ENCODE measurements at regions not wholly inside any gene's neighbourhood (a gene's known extent, or its start where the extent isn't known, plus 50 kb on each side); places are given as distances from the start of the nearest gene placed in this dataset.

DNA sequence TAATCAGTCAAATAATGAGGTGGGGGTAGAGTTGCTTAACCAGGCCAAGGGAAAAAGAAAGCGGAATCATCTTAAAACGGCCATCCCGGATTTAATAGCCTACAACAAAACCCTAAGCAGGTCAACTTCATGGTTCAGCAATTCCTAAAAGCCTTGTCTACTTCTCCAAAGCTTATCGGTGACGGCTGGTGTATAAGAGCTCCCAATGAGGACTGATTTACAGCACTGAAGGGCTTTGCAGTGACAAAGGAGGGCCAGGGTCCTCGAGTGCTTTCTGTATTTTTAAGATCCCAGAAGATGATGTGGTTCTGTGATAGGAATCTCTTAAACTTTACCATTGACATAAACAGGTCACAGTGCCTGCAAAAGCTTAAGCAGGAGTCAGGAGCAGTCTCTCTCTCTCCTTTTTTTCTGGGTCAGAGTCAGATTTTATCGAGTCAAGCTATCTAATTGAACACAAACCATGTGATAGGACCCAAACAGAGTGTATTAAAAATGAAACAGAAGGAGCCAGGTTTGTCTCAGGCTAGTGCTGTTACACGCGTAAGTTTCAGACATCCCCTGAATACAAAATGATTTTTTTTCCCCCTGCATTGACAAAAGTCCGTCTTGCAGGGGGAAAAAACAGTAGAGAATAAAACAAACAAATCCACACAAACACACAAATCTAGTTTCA, 663.6 kb upstream of the ZNF608 start:
- no peaks in the 10 kb centered on the region for H3K27me3 ChIP-seq (ENCODE audit: control insufficient read depth in 2 of 2, insufficient read depth in 2 of 2, low read length in 2 of 2)
- TF ChIP-seq EZH2 (IDR thresholded peaks at IDR 0.05; ENCODE audit: borderline replicate concordance, low read depth, low read length, severe bottlenecking) (no peak), POLR2AphosphoS5 (IDR thresholded peaks at IDR 0.05; ENCODE audit: insufficient read depth, low read depth, low read length) (no peak), FOS (IDR thresholded peaks at IDR 0.05; ENCODE audit: borderline replicate concordance, insufficient read depth, low read length) (no peak), POLR2A (IDR thresholded peaks at IDR 0.05; ENCODE audit: low read depth, low read length) (no peak), MYC (IDR thresholded peaks at IDR 0.05; ENCODE audit: low read depth, low read length) (no peak), JUN (IDR thresholded peaks at IDR 0.05; ENCODE audit: borderline replicate concordance, insufficient read depth, insufficient read length, low read depth) (no peak), GATA2 (IDR thresholded peaks at IDR 0.05; ENCODE audit: insufficient read depth, insufficient read length, low read depth, low read length) (no peak)
- TF ChIP-seq, protein P1, sequence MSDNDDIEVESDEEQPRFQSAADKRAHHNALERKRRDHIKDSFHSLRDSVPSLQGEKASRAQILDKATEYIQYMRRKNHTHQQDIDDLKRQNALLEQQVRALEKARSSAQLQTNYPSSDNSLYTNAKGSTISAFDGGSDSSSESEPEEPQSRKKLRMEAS (IDR thresholded peaks at IDR 0.05; ENCODE audit: insufficient read depth, insufficient read length): no peak
- TF ChIP-seq, protein P2, sequence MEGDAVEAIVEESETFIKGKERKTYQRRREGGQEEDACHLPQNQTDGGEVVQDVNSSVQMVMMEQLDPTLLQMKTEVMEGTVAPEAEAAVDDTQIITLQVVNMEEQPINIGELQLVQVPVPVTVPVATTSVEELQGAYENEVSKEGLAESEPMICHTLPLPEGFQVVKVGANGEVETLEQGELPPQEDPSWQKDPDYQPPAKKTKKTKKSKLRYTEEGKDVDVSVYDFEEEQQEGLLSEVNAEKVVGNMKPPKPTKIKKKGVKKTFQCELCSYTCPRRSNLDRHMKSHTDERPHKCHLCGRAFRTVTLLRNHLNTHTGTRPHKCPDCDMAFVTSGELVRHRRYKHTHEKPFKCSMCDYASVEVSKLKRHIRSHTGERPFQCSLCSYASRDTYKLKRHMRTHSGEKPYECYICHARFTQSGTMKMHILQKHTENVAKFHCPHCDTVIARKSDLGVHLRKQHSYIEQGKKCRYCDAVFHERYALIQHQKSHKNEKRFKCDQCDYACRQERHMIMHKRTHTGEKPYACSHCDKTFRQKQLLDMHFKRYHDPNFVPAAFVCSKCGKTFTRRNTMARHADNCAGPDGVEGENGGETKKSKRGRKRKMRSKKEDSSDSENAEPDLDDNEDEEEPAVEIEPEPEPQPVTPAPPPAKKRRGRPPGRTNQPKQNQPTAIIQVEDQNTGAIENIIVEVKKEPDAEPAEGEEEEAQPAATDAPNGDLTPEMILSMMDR (IDR thresholded peaks at IDR 0.05; ENCODE audit: extremely low read depth in 1 of 2, insufficient read depth in 1 of 2, low read depth in 1 of 2, low read length in 2 of 2): no peak
- intact Hi-C loops (cut with micrococcal nuclease): loop anchor here (1.0 to 5.0 kb wide), 12 partner anchors 74 to 1528 kb away; no protein-coding TSS in a partner anchor
- dilution Hi-C loops (cut with MboI; ENCODE audit: extremely low pct_ligation_motif_present, low sequenced_read_pairs): no loop called here
- peak; percentile 4 for FAIRE-seq
- H3K79me2 ChIP-seq (ENCODE audit: control insufficient read depth, insufficient read depth, low read length): no peaks in the 10 kb centered on the region
- peak overlapping the region; percentile 96 for H3K9ac ChIP-seq (replicated peaks; ENCODE audit: extremely low read depth, insufficient read depth, low read length)
- peaks cover 54% of the 10 kb centered on the region for H3K4me1 ChIP-seq (ENCODE audit: control insufficient read depth, extremely low read depth, insufficient read depth, low read length)
- ChIA-PET CTCF (interaction anchor here (1.6 to 3.5 kb wide), 6 partner anchors 17 to 425 kb away, joined by 4 to 21 read pairs (median 7); no protein-coding TSS in a partner anchor), POLR2A (interaction anchor here (0.7 to 1.0 kb wide), 2 partner anchors 37 to 759 kb away, joined by 3 read pairs; no protein-coding TSS in a partner anchor)
- peak; percentile 51 for DNase-seq (ENCODE audit: low read depth, low spot score)
- BruUV-seq (replicated peaks): no TSS peak
- no peaks in the 10 kb centered on the region for H3K36me3 ChIP-seq (ENCODE audit: control insufficient read depth in 2 of 2, extremely low read depth in 1 of 2, insufficient read depth in 2 of 2, low read length in 2 of 2)
- H3K4me3 ChIP-seq (replicated peaks in 1 of 3; ENCODE audit: insufficient read depth in 1 of 3, low read depth in 1 of 3, low read length in 3 of 3): peak overlapping the region in 1 of 3 experiments; percentile 8
- H3K4me2 ChIP-seq (ENCODE audit: insufficient read depth, low read length): peak overlapping the region; percentile 78
- no peaks in the 10 kb centered on the region for H3K9me3 ChIP-seq (replicated peaks; ENCODE audit: control insufficient read depth, insufficient read depth, low read length)
- peak overlapping the region; percentile 25 for H2AFZ ChIP-seq (ENCODE audit: low read depth, low read length)
- no peaks in the 10 kb centered on the region for H3K9me1 ChIP-seq (replicated peaks; ENCODE audit: control insufficient read depth, extremely low read depth, insufficient read depth, low read length)
- H4K20me1 ChIP-seq (replicated peaks; ENCODE audit: control insufficient read depth, extremely low read depth, insufficient read depth, low read length): no peaks in the 10 kb centered on the region
- H3K27ac ChIP-seq (ENCODE audit: insufficient read depth, low read depth, low read length): peak overlapping the region; percentile 99

Data from endothelial cell of umbilical vein (primary cell).